PC-3 (cell line): ENCODE measurements at regions not wholly inside any gene's neighbourhood (a gene's known extent, or its start where the extent isn't known, plus 50 kb on each side); places are given as distances from the start of the nearest gene placed in this dataset.

ENCODE experiments used
- EZH2 ChIP-seq: fragments of 300-600 bp; sonication (generic); IDR thresholded peaks from one replicate; pipeline ENCODE4 v1.6.1; 2017; ENCODE audit warnings: antibody characterized with exemption, mild to moderate bottlenecking, low read length; ENCODE audit not compliant: unreplicated experiment
- TF ChIP-seq, protein P1 (sequence below): fragments of 300-600 bp; sonication (generic); conservative IDR thresholded peaks from 2 replicates; pipeline ENCODE4 v1.5.1; 2017; ENCODE audit warnings: antibody characterized with exemption, low read depth, mild to moderate bottlenecking, low read length

DNA sequence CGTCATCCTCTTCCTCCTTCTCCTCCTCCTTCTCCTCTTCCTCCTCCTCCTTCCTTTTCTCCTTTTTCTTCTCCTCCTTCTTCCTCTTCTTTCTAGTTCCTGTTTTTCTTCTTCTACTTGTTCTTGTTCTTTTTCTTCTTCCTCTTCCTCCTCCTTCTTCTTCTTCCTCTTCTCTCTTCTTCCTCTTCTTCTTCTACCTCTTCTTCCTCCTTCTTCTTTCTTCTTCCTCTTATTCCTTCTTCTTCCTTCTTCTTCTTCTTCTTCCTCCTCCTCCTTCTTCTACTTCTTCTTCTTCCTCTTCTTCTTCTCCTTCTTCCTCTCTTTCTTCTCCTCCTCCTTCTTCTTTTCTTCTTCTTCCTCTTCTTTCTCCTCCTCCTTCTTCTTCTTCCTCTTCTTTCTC lies 310.2 kb upstream of the LMCD1 start:
- TF ChIP-seq, protein P1, sequence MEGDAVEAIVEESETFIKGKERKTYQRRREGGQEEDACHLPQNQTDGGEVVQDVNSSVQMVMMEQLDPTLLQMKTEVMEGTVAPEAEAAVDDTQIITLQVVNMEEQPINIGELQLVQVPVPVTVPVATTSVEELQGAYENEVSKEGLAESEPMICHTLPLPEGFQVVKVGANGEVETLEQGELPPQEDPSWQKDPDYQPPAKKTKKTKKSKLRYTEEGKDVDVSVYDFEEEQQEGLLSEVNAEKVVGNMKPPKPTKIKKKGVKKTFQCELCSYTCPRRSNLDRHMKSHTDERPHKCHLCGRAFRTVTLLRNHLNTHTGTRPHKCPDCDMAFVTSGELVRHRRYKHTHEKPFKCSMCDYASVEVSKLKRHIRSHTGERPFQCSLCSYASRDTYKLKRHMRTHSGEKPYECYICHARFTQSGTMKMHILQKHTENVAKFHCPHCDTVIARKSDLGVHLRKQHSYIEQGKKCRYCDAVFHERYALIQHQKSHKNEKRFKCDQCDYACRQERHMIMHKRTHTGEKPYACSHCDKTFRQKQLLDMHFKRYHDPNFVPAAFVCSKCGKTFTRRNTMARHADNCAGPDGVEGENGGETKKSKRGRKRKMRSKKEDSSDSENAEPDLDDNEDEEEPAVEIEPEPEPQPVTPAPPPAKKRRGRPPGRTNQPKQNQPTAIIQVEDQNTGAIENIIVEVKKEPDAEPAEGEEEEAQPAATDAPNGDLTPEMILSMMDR: no peak
- no peak for TF ChIP-seq EZH2
